Thyroid gland (tissue), 4 donors: ENCODE measurements at regions not wholly inside any gene's neighbourhood (a gene's known extent, or its start where the extent isn't known, plus 50 kb on each side); places are given as distances from the start of the nearest gene placed in this dataset.

Source experiments
- DNase-seq, 2 donors: peaks; one replicate each; pipeline ENCODE4 v3.0.0-alpha.2; 2019
- H3K27ac ChIP-seq, 3 donors: fragments of 200-600 bp; sonication (generic); 1 replicate in 2 of 3; 2 replicates in 1 of 3; pipeline ENCODE4 v1.5.1; 2016 to 2019; ENCODE audit warnings: mild to moderate bottlenecking in 1 of 3, moderate library complexity in 1 of 3
- H3K27me3 ChIP-seq: fragments of 200-600 bp; sonication (generic); one replicate; pipeline ENCODE4 v1.5.1; 2019
- H3K36me3 ChIP-seq, 2 donors: fragments of 200-600 bp; sonication (generic); one replicate each; pipeline ENCODE4 v1.5.1; 2016 to 2019
- H3K4me1 ChIP-seq, 2 donors: fragments of 200-600 bp; sonication (generic); one replicate each; pipeline ENCODE4 v1.5.1; 2017 to 2019
- H3K4me3 ChIP-seq, 3 donors: fragments of 200-600 bp; sonication (generic); replicated peaks in 1 of 3; 1 replicate in 2 of 3; 2 replicates in 1 of 3; pipeline ENCODE4 v1.5.1; 2016; ENCODE audit warnings: mild to moderate bottlenecking in 1 of 3
- H3K9me3 ChIP-seq: fragments of 200-600 bp; sonication (generic); one replicate; pipeline ENCODE4 v1.5.1; 2017
- CTCF ChIP-seq, 6 experiments: fragments of 200-600 bp in 3 of 6; fragments of 450-650 bp in 3 of 6; sonication (generic) in 3 of 6; IDR thresholded peaks; one replicate each; pipeline ENCODE4 v1.5.1; 2016 to 2019; ENCODE audit warnings: antibody characterized with exemption in 6 of 6, mild to moderate bottlenecking in 2 of 6, inconsistent platforms in 1 of 6, moderate library complexity in 1 of 6
- POLR2A ChIP-seq, 2 donors: fragments of 450-650 bp; IDR thresholded peaks; one replicate each; pipeline ENCODE4 v1.6.1; 2017; ENCODE audit warnings: antibody characterized with exemption in 2 of 2, mild to moderate bottlenecking in 2 of 2, moderate library complexity in 1 of 2
- WGBS, 2 donors: methylation state at CpG; one replicate each; pipeline ENCODE4 v1.1.5; 2017; 5-methylcytosine and 5-hydroxymethylcytosine counted together
- intact Hi-C: fragments of 100-400 bp; cut with DNase I; formaldehyde crosslinking; loops from one replicate; pipeline ENCODE4 v1.15.1; 2023

GRCh38 chr1:5424802-5425703, 567.2 kb downstream of the NPHP4 start:
- no peak overlapping the region for H3K27ac ChIP-seq
- no peak for DNase-seq
- H3K9me3 ChIP-seq: no peaks in the 10 kb centered on the region
- WGBS, 2 donors: 38 to 40% methylated on average over 19 of the region's 19 CpGs
- H3K4me1 ChIP-seq: no peaks in the 10 kb centered on the region
- H3K27me3 ChIP-seq: no peaks in the 10 kb centered on the region
- no peaks in the 10 kb centered on the region for H3K36me3 ChIP-seq
- no peak for TF ChIP-seq POLR2A (IDR thresholded peaks at IDR 0.05)
- TF ChIP-seq CTCF (IDR thresholded peaks at IDR 0.05): no peak
- H3K4me3 ChIP-seq: no peak overlapping the region
- intact Hi-C loops: no loop called here

- TF ChIP-seq POLR2A (IDR thresholded peaks at IDR 0.05) (no peak), CTCF (IDR thresholded peaks at IDR 0.05) (no peak)
- DNase-seq: no peak
- 17 to 26% methylated on average over 5 to 10 of the region's 10 CpGs for WGBS, 2 donors
These were observed 569.1 kb downstream of the NPHP4 start for GRCh38 chr1:5423109-5423508.

GRCh38 chr1:5419501-5419900, 572.7 kb downstream of the NPHP4 start:
- H3K4me3 ChIP-seq: no peak overlapping the region
- TF ChIP-seq CTCF (IDR thresholded peaks at IDR 0.05) (no peak), POLR2A (IDR thresholded peaks at IDR 0.05) (no peak)
- H3K27ac ChIP-seq: no peak overlapping the region
- H3K4me1 ChIP-seq: no peaks in the 10 kb centered on the region
- H3K36me3 ChIP-seq: no peaks in the 10 kb centered on the region
- intact Hi-C loops: no loop called here
- no peaks in the 10 kb centered on the region for H3K27me3 ChIP-seq
- WGBS, 2 donors: 87 to 93% methylated on average over 4 of the region's 4 CpGs
- DNase-seq: no peak
- no peaks in the 10 kb centered on the region for H3K9me3 ChIP-seq

More at GRCh38 chr1:5423109-5423508, 569.1 kb downstream of the NPHP4 start:
- Histone ChIP-seq H3K4me1 (no peaks in the 10 kb centered on the region), H3K27me3 (no peaks in the 10 kb centered on the region), H3K4me3 (no peak overlapping the region), H3K9me3 (no peaks in the 10 kb centered on the region), H3K36me3 (no peaks in the 10 kb centered on the region), H3K27ac (no peak overlapping the region)
- intact Hi-C loops: no loop called here

- Histone ChIP-seq H3K9me3 (no peaks in the 10 kb centered on the region), H3K4me3 (no peak overlapping the region), H3K27me3 (no peaks in the 10 kb centered on the region), H3K36me3 (no peaks in the 10 kb centered on the region), H3K27ac (no peak overlapping the region), H3K4me1 (no peaks in the 10 kb centered on the region)
- 83 to 94% methylated on average over 2 of the region's 2 CpGs for WGBS, 2 donors
- TF ChIP-seq POLR2A (IDR thresholded peaks at IDR 0.05) (no peak), CTCF (IDR thresholded peaks at IDR 0.05) (no peak)
- no peak for DNase-seq
- intact Hi-C loops: no loop called here
These were observed 575.7 kb downstream of the NPHP4 start for GRCh38 chr1:5416518-5416917.

- TF ChIP-seq CTCF (IDR thresholded peaks at IDR 0.05): no peak
- no peak for TF ChIP-seq POLR2A (IDR thresholded peaks at IDR 0.05)
- intact Hi-C loops: no loop called here
- Histone ChIP-seq H3K4me3 (no peak overlapping the region), H3K27me3 (no peaks in the 10 kb centered on the region), H3K9me3 (no peaks in the 10 kb centered on the region), H3K27ac (no peak overlapping the region), H3K36me3 (no peaks in the 10 kb centered on the region), H3K4me1 (no peaks in the 10 kb centered on the region)
- WGBS, 2 donors: 85 to 94% methylated on average over 7 of the region's 7 CpGs
- DNase-seq: no peak
These were observed 576.6 kb downstream of the NPHP4 start for GRCh38 chr1:5415606-5416005.
